ENCODE measurements at regions not wholly inside any gene's neighbourhood (a gene's known extent, or its start where the extent isn't known, plus 50 kb on each side); places are given as distances from the start of the nearest gene placed in this dataset.
"Not testable (repeated sequence)": the region's sequence is repeated elsewhere in the genome, so short reads cannot be mapped to it uniquely, and the experiment has no call there.

DNA sequence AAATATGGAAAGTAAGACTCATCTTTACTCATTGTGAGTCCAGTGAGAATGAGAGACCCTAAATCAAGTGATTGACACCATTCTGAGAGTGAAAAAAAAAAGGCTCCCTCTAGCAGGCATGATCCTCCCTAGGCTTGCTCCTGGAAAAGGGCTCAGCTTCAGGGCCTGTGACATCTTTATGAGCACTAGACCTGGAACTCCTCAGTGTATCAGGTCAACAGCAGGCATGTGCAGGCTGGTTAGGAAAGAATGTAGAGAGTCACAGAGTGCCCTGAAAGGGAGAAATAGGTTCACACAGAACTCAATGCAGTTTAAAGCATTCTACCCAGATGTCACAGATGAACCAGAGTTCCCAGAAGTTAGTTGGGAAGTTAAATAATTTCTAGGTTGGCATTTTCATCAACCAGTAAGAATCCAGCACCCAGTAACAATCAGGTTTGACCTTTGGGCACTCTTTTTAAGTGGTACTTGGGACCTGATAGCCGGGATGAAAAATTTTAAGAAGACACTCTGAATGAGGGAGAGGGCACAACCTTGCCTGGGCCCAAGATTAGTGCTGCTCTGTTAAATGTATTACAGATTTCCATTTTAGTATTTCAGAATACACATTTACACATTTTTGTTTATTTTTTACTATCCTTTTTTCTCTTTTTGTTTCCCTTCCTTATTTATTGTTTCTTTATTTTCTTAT is 828.8 kb downstream of the C12orf50 start:
- TF ChIP-seq, protein P1, sequence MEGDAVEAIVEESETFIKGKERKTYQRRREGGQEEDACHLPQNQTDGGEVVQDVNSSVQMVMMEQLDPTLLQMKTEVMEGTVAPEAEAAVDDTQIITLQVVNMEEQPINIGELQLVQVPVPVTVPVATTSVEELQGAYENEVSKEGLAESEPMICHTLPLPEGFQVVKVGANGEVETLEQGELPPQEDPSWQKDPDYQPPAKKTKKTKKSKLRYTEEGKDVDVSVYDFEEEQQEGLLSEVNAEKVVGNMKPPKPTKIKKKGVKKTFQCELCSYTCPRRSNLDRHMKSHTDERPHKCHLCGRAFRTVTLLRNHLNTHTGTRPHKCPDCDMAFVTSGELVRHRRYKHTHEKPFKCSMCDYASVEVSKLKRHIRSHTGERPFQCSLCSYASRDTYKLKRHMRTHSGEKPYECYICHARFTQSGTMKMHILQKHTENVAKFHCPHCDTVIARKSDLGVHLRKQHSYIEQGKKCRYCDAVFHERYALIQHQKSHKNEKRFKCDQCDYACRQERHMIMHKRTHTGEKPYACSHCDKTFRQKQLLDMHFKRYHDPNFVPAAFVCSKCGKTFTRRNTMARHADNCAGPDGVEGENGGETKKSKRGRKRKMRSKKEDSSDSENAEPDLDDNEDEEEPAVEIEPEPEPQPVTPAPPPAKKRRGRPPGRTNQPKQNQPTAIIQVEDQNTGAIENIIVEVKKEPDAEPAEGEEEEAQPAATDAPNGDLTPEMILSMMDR (IDR thresholded peaks at IDR 0.05; ENCODE audit: control insufficient read depth, extremely low read depth, insufficient read depth) = no peak
- no peak for DNase-seq (ENCODE audit: low read depth)
- H3K4me3 ChIP-seq (ENCODE audit: low read depth, low read length) = no peak overlapping the region

DNA sequence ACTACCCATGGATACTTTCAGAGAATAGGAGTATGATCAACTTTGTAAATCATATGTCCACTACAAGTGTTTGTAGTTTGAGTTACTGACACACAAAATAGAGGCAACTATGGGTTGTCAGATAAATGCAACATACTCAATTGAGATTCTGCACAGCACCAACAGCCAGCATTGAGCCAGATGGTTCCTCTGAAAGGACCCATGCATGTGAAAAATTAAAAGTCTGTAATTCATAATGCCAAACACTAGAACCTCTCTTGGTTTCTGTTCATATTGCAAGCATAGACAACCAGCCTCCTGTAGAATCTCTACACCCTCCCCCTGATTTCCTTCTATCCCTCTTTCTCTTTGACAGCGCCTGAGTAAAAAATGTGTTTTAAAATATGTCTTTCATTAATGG is 831.0 kb downstream of the C12orf50 start:
- no peak for DNase-seq (ENCODE audit: low read depth)
- TF ChIP-seq, protein P1 (IDR thresholded peaks at IDR 0.05; ENCODE audit: control insufficient read depth, extremely low read depth, insufficient read depth) = no peak
- H3K4me3 ChIP-seq (ENCODE audit: low read depth, low read length) = no peak overlapping the region

- H3K4me3 ChIP-seq (ENCODE audit: low read depth, low read length) = no peak overlapping the region
- TF ChIP-seq, protein P1 (IDR thresholded peaks at IDR 0.05; ENCODE audit: control insufficient read depth, extremely low read depth, insufficient read depth) = no peak
- DNase-seq (ENCODE audit: low read depth) = no peak
Measured at GRCh38 chr12:87196321-87196720, 832.9 kb downstream of the C12orf50 start.

DNA sequence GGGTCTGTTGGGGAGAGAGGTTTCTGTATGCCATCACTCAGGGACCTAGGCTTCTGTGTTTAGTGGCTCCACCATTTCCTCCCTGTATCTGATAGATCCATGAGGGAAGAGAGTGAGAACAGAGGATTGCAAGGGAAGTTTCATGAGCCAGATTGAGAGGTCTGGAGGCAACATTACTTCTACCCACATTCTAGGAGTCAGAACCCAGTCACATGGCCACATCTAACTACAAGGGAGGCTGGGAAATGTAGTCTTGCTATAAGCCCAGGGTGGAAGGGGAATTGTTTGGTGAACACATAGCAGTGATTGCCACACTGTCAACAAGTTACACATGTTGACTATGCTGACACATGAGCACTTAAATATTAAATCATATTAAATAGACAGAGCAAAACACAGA is 834.8 kb downstream of the C12orf50 start:
- not testable (repeated sequence) for H3K4me3 ChIP-seq (ENCODE audit: low read depth, low read length); DNase-seq (ENCODE audit: low read depth)

GRCh38 chr12:87185367-87185766 is 843.8 kb downstream of the C12orf50 start:
- TF ChIP-seq, protein P1 (IDR thresholded peaks at IDR 0.05; ENCODE audit: control insufficient read depth, extremely low read depth, insufficient read depth) = no peak
- no peak overlapping the region for H3K4me3 ChIP-seq (ENCODE audit: low read depth, low read length)
- DNase-seq (ENCODE audit: low read depth) = no peak

DNA sequence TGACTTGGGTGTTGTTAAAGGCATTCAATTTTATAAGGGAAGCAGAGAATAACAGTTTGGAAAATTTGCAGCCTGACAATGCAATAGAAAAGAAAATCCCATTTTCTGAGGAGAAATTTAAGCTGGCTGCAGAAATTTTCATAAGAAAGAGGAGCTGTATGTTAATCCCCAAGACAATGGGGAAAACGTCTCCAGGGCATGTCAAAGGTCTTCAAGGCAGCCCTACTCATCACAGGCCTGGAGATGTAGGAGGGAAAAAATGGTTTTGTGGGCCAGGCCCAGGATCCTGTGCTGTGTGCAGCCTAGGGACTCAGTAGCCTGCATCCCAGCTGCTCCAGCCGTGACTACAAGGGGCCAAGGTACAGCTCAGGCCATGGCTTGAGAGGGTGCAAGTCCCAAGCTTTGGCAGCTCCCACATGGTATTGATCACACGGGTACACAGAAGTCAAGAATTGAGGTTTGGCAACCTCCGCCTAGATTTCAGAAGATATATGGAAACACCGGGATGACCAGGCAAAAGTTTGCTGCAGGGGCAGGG is 846.4 kb downstream of the C12orf50 start:
- TF ChIP-seq, protein P1 (IDR thresholded peaks at IDR 0.05; ENCODE audit: control insufficient read depth, extremely low read depth, insufficient read depth) = no peak
- DNase-seq (ENCODE audit: low read depth) = no peak
- H3K4me3 ChIP-seq (ENCODE audit: low read depth, low read length) = no peak overlapping the region

DNA sequence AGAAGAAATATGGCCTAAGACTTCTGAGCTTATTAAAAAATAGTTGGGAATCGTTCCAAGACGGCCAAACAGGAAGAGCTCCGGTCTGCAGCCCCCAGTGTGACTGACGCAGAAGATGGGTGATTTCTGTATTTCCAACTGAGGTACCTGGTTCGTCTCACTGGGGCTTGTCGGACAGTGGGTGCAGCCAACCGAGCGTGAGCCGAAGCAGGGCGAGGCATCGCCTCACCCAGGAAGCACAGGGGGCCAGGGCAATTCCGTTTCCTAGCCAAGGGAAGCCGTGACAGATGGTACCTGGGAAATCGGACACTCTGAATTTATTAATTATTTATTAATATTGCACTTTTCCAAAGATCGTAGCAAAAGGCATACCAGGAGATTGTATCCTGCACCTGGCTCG is 857.8 kb downstream of the C12orf50 start:
- TF ChIP-seq, protein P1 (IDR thresholded peaks at IDR 0.05; ENCODE audit: control insufficient read depth, extremely low read depth, insufficient read depth) = no peak

More for the DNA sequence above, 857.8 kb downstream of the C12orf50 start:
- no peak for DNase-seq (ENCODE audit: low read depth)
- H3K4me3 ChIP-seq (ENCODE audit: low read depth, low read length) = no peak overlapping the region
